Astrocyte (in vitro differentiated cells and primary cell): ENCODE measurements at regions not wholly inside any gene's neighbourhood (a gene's known extent, or its start where the extent isn't known, plus 50 kb on each side); places are given as distances from the start of the nearest gene placed in this dataset.

ENCODE experiments used
- DNase-seq: peaks from one replicate; pipeline ENCODE4 v3.0.0-alpha.2; 2010; ENCODE audit warnings: low read depth
- FAIRE-seq: peaks from 2 replicates; lab custom pipeline; 2011; peaks lifted over from hg19 to GRCh38; lab: Jason Lieb, UNC
- H2AFZ ChIP-seq: 2 replicates; pipeline ENCODE4 v1.6.0; 2012; ENCODE audit warnings: low read depth, low read length, inconsistent platforms
- H3K27ac ChIP-seq: 2 replicates; pipeline ENCODE4 v1.5.1; 2011; ENCODE audit warnings: low read depth, low read length, inconsistent platforms
- H3K27me3 ChIP-seq: 2 replicates; pipeline ENCODE4 v1.6.0; 2011; ENCODE audit warnings: low read length, inconsistent platforms; ENCODE audit not compliant: insufficient read depth
- H3K36me3 ChIP-seq: 2 replicates; pipeline ENCODE4 v1.5.1; 2011; ENCODE audit warnings: low read length, inconsistent platforms; ENCODE audit not compliant: insufficient read depth
- H3K4me1 ChIP-seq: 2 replicates; pipeline ENCODE4 v1.5.1; 2011; ENCODE audit warnings: low read length, inconsistent platforms; ENCODE audit not compliant: insufficient read depth
- H3K4me2 ChIP-seq: 2 replicates; pipeline ENCODE4 v1.6.0; 2012; ENCODE audit warnings: low read length, inconsistent platforms
- H3K4me3 ChIP-seq: 2 replicates; pipeline ENCODE4 v1.5.1; 2011; ENCODE audit warnings: low read depth, mild to moderate bottlenecking, low read length, inconsistent platforms; ENCODE audit not compliant: insufficient read depth
- H3K79me2 ChIP-seq: 2 replicates; pipeline ENCODE4 v1.6.0; 2012; ENCODE audit warnings: mild to moderate bottlenecking, low read length, inconsistent platforms; ENCODE audit not compliant: insufficient read depth
- H3K9ac ChIP-seq: 2 replicates; pipeline ENCODE4 v1.6.0; 2012; ENCODE audit warnings: mild to moderate bottlenecking, low read length, inconsistent platforms
- H3K9me3 ChIP-seq: 2 replicates; pipeline ENCODE4 v1.5.1; 2012; ENCODE audit warnings: low read depth, mild to moderate bottlenecking, low read length, inconsistent platforms; ENCODE audit not compliant: insufficient read depth
- H4K20me1 ChIP-seq: 2 replicates; pipeline ENCODE4 v1.6.0; 2012; ENCODE audit warnings: low read length, inconsistent platforms; ENCODE audit not compliant: insufficient read depth
- H3K27ac Mint-ChIP-seq: one replicate; pipeline ENCODE4 v1.8.0; 2021; ENCODE audit warnings: mild to moderate bottlenecking, mixed read lengths; ENCODE audit not compliant: unreplicated experiment
- H3K27me3 Mint-ChIP-seq: one replicate; pipeline ENCODE4 v1.8.0; 2021; ENCODE audit warnings: low read depth, mixed read lengths; ENCODE audit not compliant: unreplicated experiment
- H3K36me3 Mint-ChIP-seq: one replicate; pipeline ENCODE4 v1.8.0; 2021; ENCODE audit warnings: low read depth, mixed read lengths; ENCODE audit not compliant: unreplicated experiment
- H3K4me1 Mint-ChIP-seq: one replicate; pipeline ENCODE4 v1.8.0; 2021; ENCODE audit warnings: low read depth, mixed read lengths; ENCODE audit not compliant: unreplicated experiment
- H3K4me3 Mint-ChIP-seq: one replicate; pipeline ENCODE4 v1.8.0; 2021; ENCODE audit warnings: mild to moderate bottlenecking, moderate library complexity, mixed read lengths; ENCODE audit not compliant: unreplicated experiment
- H3K9me3 Mint-ChIP-seq: one replicate; pipeline ENCODE4 v1.8.0; 2021; ENCODE audit warnings: mild to moderate bottlenecking, mixed read lengths; ENCODE audit not compliant: unreplicated experiment
- CTCF ChIP-seq: IDR thresholded peaks from 2 replicates; pipeline ENCODE4 v1.5.1; 2011; ENCODE audit warnings: low read depth, mild to moderate bottlenecking, inconsistent platforms, low read length, moderate library complexity; ENCODE audit not compliant: insufficient read depth
- EZH2 ChIP-seq: IDR thresholded peaks from 2 replicates; pipeline ENCODE4 v1.6.1; 2012; ENCODE audit warnings: mild to moderate bottlenecking, low read length, inconsistent platforms; ENCODE audit not compliant: insufficient read depth

DNA sequence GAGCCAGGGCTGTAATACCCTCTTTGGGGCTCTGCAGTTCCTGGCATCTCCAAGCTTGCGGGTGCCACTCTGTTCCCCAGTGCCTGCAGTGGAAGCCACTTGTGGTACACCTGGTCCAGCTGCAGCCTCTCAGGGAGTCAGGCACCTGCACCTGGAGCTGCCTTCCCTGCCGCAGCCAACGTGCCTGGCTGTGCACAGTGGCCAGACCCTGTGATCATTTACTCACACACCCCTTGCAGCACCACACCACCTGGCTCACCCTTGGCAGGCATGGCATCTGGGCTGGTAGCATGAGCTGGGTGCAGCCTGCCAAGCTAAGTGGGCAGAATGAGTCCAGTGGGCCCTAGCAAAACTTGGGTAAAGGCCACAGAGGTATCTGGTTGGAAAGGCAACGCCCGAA lies 51.1 kb upstream of the NTPCR start:
- no peak for FAIRE-seq
- peaks cover 4% of the 10 kb centered on the region for H3K27me3 Mint-ChIP-seq

GRCh38 chr1:232899839-232900238 lies 50.6 kb upstream of the NTPCR start:
- H3K4me3 Mint-ChIP-seq = no peak overlapping the region
- DNase-seq = no peak
- no peak for TF ChIP-seq EZH2
- no peak for TF ChIP-seq CTCF
- no peaks in the 10 kb centered on the region for H3K9me3 Mint-ChIP-seq
- Histone ChIP-seq H3K9me3 (no peaks in the 10 kb centered on the region), H3K36me3 (no peaks in the 10 kb centered on the region), H3K79me2 (no peaks in the 10 kb centered on the region), H4K20me1 (no peaks in the 10 kb centered on the region), H3K9ac (no peak overlapping the region), H3K27me3 (peaks cover 7% of the 10 kb centered on the region), H2AFZ (no peak overlapping the region), H3K4me2 (no peak overlapping the region), H3K4me3 (no peak overlapping the region), H3K4me1 (no peaks in the 10 kb centered on the region), H3K27ac (no peak overlapping the region)
- no peak for FAIRE-seq
- H3K36me3 Mint-ChIP-seq = no peaks in the 10 kb centered on the region
- H3K4me1 Mint-ChIP-seq = peaks cover 5% of the 10 kb centered on the region
- peaks cover 4% of the 10 kb centered on the region for H3K27me3 Mint-ChIP-seq
- H3K27ac Mint-ChIP-seq = no peak overlapping the region

More for the DNA sequence above, 51.1 kb upstream of the NTPCR start:
- H3K9me3 Mint-ChIP-seq = no peaks in the 10 kb centered on the region
- no peaks in the 10 kb centered on the region for H3K79me2 ChIP-seq
- no peak overlapping the region for H3K9ac ChIP-seq
- no peaks in the 10 kb centered on the region for H4K20me1 ChIP-seq
- no peaks in the 10 kb centered on the region for H3K36me3 Mint-ChIP-seq
- H2AFZ ChIP-seq = no peak overlapping the region
- H3K4me3 Mint-ChIP-seq = no peak overlapping the region
- no peak overlapping the region for H3K4me2 ChIP-seq
- TF ChIP-seq CTCF = no peak
- no peak for TF ChIP-seq EZH2
- no peaks in the 10 kb centered on the region for H3K4me1 Mint-ChIP-seq
- no peak overlapping the region for H3K27ac Mint-ChIP-seq
- peaks cover 5% of the 10 kb centered on the region for H3K9me3 ChIP-seq
- H3K36me3 ChIP-seq = no peaks in the 10 kb centered on the region
- no peaks in the 10 kb centered on the region for H3K4me1 ChIP-seq
- peaks cover 7% of the 10 kb centered on the region for H3K27me3 ChIP-seq
- DNase-seq = no peak
- no peak overlapping the region for H3K4me3 ChIP-seq
- H3K27ac ChIP-seq = no peak overlapping the region
